HG02571 (cell line): ENCODE measurements at regions not wholly inside any gene's neighbourhood (a gene's known extent, or its start where the extent isn't known, plus 50 kb on each side); places are given as distances from the start of the nearest gene placed in this dataset.

Experiments
- ATAC-seq: cut with Tn5 transposase; IDR thresholded peaks from one replicate; pipeline ENCODE4 v1.9.1; 2021; ENCODE audit warnings: mild to moderate bottlenecking, moderate library complexity; ENCODE audit not compliant: unreplicated experiment

GRCh38 chr18:6605115-6605869, 124.2 kb upstream of the ARHGAP28 start:
- no peak for ATAC-seq

- no peak for ATAC-seq
Observed at GRCh38 chr18:6606411-6607085, 123.0 kb upstream of the ARHGAP28 start.

DNA sequence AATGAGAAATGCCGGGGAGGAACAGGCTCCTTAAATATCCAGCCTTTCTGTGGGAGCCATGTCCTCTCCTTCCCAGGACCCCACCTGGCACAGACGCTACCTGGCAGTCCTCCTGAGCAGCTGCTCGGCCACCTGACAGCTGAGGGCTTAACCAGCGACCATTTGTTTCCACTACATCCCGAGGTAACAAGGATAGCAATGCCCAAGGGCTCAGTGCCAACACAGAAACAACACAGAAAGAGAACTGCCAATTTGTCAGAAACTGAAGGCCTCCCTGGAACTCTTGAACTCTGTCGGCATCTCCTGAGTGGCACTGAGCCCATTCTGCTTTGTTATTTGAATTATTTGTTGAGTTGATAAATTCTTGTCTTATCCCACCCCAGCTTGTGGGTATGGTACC, 122.2 kb upstream of the ARHGAP28 start:
- ATAC-seq: no peak

DNA sequence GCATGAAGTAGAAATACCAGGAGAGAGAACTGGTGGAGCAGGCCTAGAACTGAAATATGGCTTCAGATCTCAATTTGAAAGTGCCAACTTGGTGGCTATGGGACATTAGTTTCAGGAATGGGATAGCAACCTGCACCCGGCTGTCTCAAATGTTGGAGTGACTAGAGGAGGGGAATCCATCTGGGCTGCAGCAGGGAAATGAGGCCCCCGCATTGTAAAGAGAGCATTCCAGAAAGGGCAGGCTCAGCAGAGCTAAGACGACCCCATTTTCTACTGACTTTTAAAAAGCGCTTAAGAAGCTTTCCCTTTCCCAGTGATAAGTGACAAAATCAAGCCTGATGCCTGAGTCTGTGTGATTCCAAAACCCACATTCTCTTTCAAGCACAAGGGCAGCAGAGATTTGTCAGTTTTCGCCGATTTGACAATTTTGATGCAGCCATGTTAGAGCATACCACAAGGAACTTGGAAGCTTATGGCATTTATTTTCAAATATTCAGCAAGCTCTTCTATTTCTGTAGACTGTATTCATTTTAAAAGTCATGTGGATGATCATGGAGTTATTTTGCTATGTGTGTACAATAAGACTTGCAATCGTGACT, 119.8 kb upstream of the ARHGAP28 start:
- ATAC-seq: no peak

GRCh38 chr18:6610466-6610865, 119.0 kb upstream of the ARHGAP28 start:
- ATAC-seq: no peak

DNA sequence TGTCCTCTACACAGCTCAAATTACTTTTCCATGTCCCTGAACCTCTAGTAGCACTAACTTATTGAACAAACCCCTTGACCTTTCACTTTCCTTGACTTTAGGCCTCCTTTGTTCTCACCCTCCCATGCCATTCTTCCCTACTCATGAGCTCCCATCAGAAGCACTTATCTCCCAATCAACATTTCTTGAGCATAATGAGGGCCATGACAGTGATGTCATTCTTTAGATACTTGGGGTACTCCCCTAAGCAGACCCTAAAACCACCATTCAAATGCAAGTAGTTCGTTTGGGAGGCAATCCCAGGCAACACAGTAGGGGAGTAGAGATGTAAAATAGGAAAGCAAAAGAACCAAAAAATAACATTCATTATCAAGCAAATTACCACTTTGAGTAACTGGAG, 115.9 kb upstream of the ARHGAP28 start:
- no peak for ATAC-seq

GRCh38 chr18:6614952-6615351, 114.6 kb upstream of the ARHGAP28 start:
- no peak for ATAC-seq

DNA sequence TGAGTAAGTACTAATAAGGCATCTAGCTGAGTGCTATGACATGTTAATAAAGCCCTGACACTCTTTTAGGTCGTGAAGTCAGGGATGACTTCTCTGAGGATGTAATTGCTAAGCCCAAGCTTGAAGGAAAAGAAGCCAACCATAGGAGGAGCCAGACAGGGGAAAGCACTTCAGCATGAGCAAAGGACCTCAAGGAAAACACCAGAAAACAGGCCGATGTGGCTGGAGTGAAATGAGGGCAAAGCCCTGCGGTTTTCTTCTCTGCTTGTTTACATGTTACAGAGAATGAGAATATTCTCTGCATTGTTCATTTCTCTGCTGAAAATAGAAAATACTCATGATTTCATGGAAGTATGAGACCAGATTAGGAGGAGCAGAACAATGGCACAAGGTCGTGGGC, 112.5 kb upstream of the ARHGAP28 start:
- no peak for ATAC-seq

GRCh38 chr18:6621437-6621836, 108.1 kb upstream of the ARHGAP28 start:
- ATAC-seq: no peak

- ATAC-seq: no peak
Observed at GRCh38 chr18:6623278-6623677, 106.2 kb upstream of the ARHGAP28 start.

- ATAC-seq: no peak
Observed at GRCh38 chr18:6624271-6624660, 105.2 kb upstream of the ARHGAP28 start.

GRCh38 chr18:6624661-6625311, 104.7 kb upstream of the ARHGAP28 start:
- ATAC-seq: no peak

DNA sequence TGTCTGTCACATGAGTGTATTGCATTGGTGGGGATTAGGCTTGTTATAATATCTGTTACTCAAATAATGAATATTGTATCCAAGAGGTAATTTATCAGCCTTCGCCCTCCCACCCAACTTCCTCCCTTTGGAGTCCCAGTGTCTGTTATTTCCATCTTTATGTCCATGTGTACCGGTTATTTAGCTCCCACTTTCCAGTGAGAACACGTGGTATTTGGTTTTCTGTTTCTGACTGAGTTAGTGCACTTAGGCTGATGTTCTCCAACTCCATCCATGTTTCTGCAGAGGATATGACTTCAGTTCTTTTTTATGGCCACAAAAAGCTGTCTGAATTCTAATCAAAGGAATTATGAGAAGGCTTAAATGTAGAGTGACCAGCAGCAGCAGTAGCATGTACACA, 104.0 kb upstream of the ARHGAP28 start:
- no peak for ATAC-seq

DNA sequence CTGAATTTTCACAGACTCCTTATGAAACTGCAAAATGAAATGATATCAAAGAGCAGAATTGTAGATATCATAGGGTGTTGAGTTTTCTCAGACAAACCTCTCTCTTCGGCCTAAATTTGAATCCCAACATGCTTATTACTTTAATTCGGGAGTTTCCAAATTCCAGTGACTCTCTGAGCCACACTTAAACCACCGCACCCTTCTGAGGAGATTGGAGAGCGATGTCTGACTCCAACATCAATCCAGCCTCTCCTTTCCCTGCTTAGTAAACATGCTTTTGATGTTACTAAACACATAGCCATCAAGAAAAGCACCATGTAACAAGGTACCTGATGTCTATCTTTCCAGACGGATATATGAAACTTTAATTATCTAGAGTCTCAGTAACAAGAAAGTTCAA, 103.1 kb upstream of the ARHGAP28 start:
- ATAC-seq: no peak

GRCh38 chr18:6627645-6628044, 101.9 kb upstream of the ARHGAP28 start:
- no peak for ATAC-seq

GRCh38 chr18:6628187-6628586, 101.3 kb upstream of the ARHGAP28 start:
- ATAC-seq: no peak

GRCh38 chr18:6629635-6630140, 99.8 kb upstream of the ARHGAP28 start:
- no peak for ATAC-seq

DNA sequence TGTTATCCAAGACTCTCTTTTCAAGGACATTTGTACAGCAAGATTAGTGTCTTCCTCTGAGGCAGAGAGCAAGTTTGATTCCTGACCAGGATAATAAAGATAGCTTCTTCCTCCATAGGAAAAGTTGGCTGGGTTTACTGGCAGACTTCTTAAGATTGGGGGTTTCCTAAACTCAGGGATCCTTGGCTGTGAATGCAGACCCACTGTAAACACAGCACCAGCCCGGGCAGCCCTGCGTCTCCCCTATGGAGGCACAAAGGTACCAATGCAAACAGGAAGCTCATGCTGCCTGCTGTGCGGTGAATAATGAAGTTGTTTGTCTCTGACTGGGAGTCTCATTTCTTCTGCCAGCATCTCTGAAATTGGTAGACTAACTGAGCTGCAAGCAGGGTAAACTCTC, 96.2 kb upstream of the ARHGAP28 start:
- no peak for ATAC-seq

GRCh38 chr18:6636091-6636490, 93.4 kb upstream of the ARHGAP28 start:
- ATAC-seq: no peak

DNA sequence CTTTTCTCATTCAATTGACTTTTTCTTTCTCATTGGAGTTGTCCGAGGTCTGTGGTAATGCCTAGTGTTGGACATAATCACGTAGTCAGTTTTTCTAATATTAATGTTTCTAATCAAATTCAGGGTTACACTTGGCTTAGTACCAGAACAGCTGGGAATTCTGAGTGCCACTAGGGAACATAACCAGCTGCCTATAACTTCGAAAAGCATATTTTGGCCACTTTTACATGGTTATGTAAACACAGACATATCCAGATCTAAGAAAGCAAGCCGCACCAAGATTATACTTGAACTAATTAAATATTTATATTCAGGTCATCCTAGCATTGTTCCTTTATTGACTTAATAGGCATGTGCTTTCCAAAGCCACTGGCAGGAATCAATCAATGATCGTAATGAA, 91.1 kb upstream of the ARHGAP28 start:
- no peak for ATAC-seq

GRCh38 chr18:6639305-6639704, 90.2 kb upstream of the ARHGAP28 start:
- ATAC-seq: no peak
